ENCODE measurements at regions not wholly inside any gene's neighbourhood (a gene's known extent, or its start where the extent isn't known, plus 50 kb on each side); places are given as distances from the start of the nearest gene placed in this dataset.

GRCh38 chr6:11918739-11919605, 93.1 kb upstream of the HIVEP1 start:
- H3K4me1 ChIP-seq = no peaks in the 10 kb centered on the region
- no peaks in the 10 kb centered on the region for H3K27me3 ChIP-seq
- H3K9ac ChIP-seq = no peak overlapping the region
- no peaks in the 10 kb centered on the region for H3K36me3 ChIP-seq
- no peaks in the 10 kb centered on the region for H4K20me1 ChIP-seq
- TF ChIP-seq Cebpa-rat (IDR thresholded peaks at IDR 0.05) = no peak
- no peak overlapping the region for H3K4me2 ChIP-seq
- H3K27ac ChIP-seq = no peak overlapping the region
- no peaks in the 10 kb centered on the region for H3K9me3 ChIP-seq (replicated peaks in 1 of 11)
- no peak overlapping the region for H3K4me3 ChIP-seq

- H3K36me3 ChIP-seq = no peaks in the 10 kb centered on the region
- H3K27me3 ChIP-seq = no peaks in the 10 kb centered on the region
- no peak overlapping the region for H3K4me3 ChIP-seq
- TF ChIP-seq Cebpa-rat (IDR thresholded peaks at IDR 0.05) = no peak
- H3K4me2 ChIP-seq = no peak overlapping the region
- no peak overlapping the region for H3K9ac ChIP-seq
- H3K9me3 ChIP-seq (replicated peaks in 1 of 11) = peaks cover 0 to 6% (median 0%) of the 10 kb centered on the region in 11 experiments; a peak in 1 of 22 replicates
- H4K20me1 ChIP-seq = no peaks in the 10 kb centered on the region
- H3K4me1 ChIP-seq = no peaks in the 10 kb centered on the region
- no peak overlapping the region for H3K27ac ChIP-seq
Observed at GRCh38 chr6:11917951-11918738, 94.0 kb upstream of the HIVEP1 start.

GRCh38 chr6:11912420-11912819, 99.7 kb upstream of the HIVEP1 start:
- H3K27me3 ChIP-seq = no peaks in the 10 kb centered on the region
- H3K9me3 ChIP-seq (replicated peaks in 1 of 11) = peaks cover 0 to 16% (median 5%) of the 10 kb centered on the region in 11 experiments; a peak in 12 of 22 replicates
- H3K4me1 ChIP-seq = peaks cover 0 to 12% (median 0%) of the 10 kb centered on the region in 10 experiments; a peak in 3 of 20 replicates
- no peak overlapping the region for H3K4me2 ChIP-seq
- no peaks in the 10 kb centered on the region for H3K36me3 ChIP-seq
- no peak for TF ChIP-seq Cebpa-rat (IDR thresholded peaks at IDR 0.05)
- H3K9ac ChIP-seq = no peak overlapping the region
- no peak overlapping the region for H3K4me3 ChIP-seq
- no peak overlapping the region for H3K27ac ChIP-seq
- H4K20me1 ChIP-seq = no peaks in the 10 kb centered on the region

- no peaks in the 10 kb centered on the region for H3K27me3 ChIP-seq
- no peak for TF ChIP-seq Cebpa-rat (IDR thresholded peaks at IDR 0.05)
- no peak overlapping the region for H3K4me3 ChIP-seq
- H3K27ac ChIP-seq = no peak overlapping the region
- no peak overlapping the region for H3K9ac ChIP-seq
- H3K9me3 ChIP-seq (replicated peaks in 1 of 11) = peaks cover 0 to 16% (median 5%) of the 10 kb centered on the region in 11 experiments; a peak in 12 of 22 replicates
- H3K4me1 ChIP-seq = peaks cover 0 to 12% (median 0%) of the 10 kb centered on the region in 10 experiments; a peak in 3 of 20 replicates
- no peaks in the 10 kb centered on the region for H3K36me3 ChIP-seq
- peak overlapping the region in 2 of 11 experiments; percentile 1 to 7; a peak in 2 of 22 replicates for H3K4me2 ChIP-seq
- no peaks in the 10 kb centered on the region for H4K20me1 ChIP-seq
Observed at GRCh38 chr6:11911538-11911937, 100.6 kb upstream of the HIVEP1 start.

- Histone ChIP-seq H3K27ac (no peak overlapping the region), H3K4me1 (peaks cover 0 to 12% (median 0%) of the 10 kb centered on the region in 10 experiments; a peak in 3 of 20 replicates), H3K9ac (no peak overlapping the region), H3K4me3 (no peak overlapping the region), H3K36me3 (no peaks in the 10 kb centered on the region), H3K27me3 (no peaks in the 10 kb centered on the region), H3K4me2 (no peak overlapping the region), H4K20me1 (no peaks in the 10 kb centered on the region), H3K9me3 (replicated peaks in 1 of 11) (peaks cover 0 to 16% (median 5%) of the 10 kb centered on the region in 11 experiments; a peak in 12 of 22 replicates)
- no peak for TF ChIP-seq Cebpa-rat (IDR thresholded peaks at IDR 0.05)
Observed at GRCh38 chr6:11909696-11910132, 102.4 kb upstream of the HIVEP1 start.

GRCh38 chr6:11908436-11909105, 103.5 kb upstream of the HIVEP1 start:
- Histone ChIP-seq H3K27ac (no peak overlapping the region), H3K4me2 (no peak overlapping the region), H3K27me3 (no peaks in the 10 kb centered on the region), H3K36me3 (no peaks in the 10 kb centered on the region), H3K9ac (no peak overlapping the region), H4K20me1 (no peaks in the 10 kb centered on the region), H3K4me1 (peaks cover 0 to 12% (median 0%) of the 10 kb centered on the region in 10 experiments; a peak in 3 of 20 replicates), H3K9me3 (replicated peaks in 1 of 11) (peaks cover 0 to 14% (median 5%) of the 10 kb centered on the region in 11 experiments; a peak in 12 of 22 replicates), H3K4me3 (no peak overlapping the region)
- no peak for TF ChIP-seq Cebpa-rat (IDR thresholded peaks at IDR 0.05)

- no peaks in the 10 kb centered on the region for H3K36me3 ChIP-seq
- H4K20me1 ChIP-seq = no peaks in the 10 kb centered on the region
- H3K9me3 ChIP-seq (replicated peaks in 1 of 11) = peaks cover 0 to 10% (median 0%) of the 10 kb centered on the region in 11 experiments; a peak in 2 of 22 replicates
- H3K27ac ChIP-seq = no peak overlapping the region
- no peak for TF ChIP-seq Cebpa-rat (IDR thresholded peaks at IDR 0.05)
- H3K4me2 ChIP-seq = no peak overlapping the region
- H3K4me3 ChIP-seq = no peak overlapping the region
- H3K27me3 ChIP-seq = no peaks in the 10 kb centered on the region
- H3K9ac ChIP-seq = no peak overlapping the region
- H3K4me1 ChIP-seq = peaks cover 0 to 6% (median 0%) of the 10 kb centered on the region in 10 experiments; a peak in 1 of 20 replicates
Observed at GRCh38 chr6:11903645-11904044, 108.5 kb upstream of the HIVEP1 start.

GRCh38 chr6:11902527-11902926, 109.6 kb upstream of the HIVEP1 start:
- no peak for TF ChIP-seq Cebpa-rat (IDR thresholded peaks at IDR 0.05)
- no peak overlapping the region for H3K9ac ChIP-seq
- H3K4me1 ChIP-seq = peaks cover 0 to 6% (median 0%) of the 10 kb centered on the region in 10 experiments; a peak in 1 of 20 replicates
- no peak overlapping the region for H3K4me2 ChIP-seq
- no peak overlapping the region for H3K4me3 ChIP-seq
- no peaks in the 10 kb centered on the region for H3K27me3 ChIP-seq
- no peak overlapping the region for H3K27ac ChIP-seq
- H3K36me3 ChIP-seq = no peaks in the 10 kb centered on the region
- peaks cover 0 to 10% (median 0%) of the 10 kb centered on the region in 11 experiments; a peak in 2 of 22 replicates for H3K9me3 ChIP-seq (replicated peaks in 1 of 11)
- no peaks in the 10 kb centered on the region for H4K20me1 ChIP-seq
